ENCODE measurements at regions not wholly inside any gene's neighbourhood (a gene's known extent, or its start where the extent isn't known, plus 50 kb on each side); places are given as distances from the start of the nearest gene placed in this dataset.

DNA sequence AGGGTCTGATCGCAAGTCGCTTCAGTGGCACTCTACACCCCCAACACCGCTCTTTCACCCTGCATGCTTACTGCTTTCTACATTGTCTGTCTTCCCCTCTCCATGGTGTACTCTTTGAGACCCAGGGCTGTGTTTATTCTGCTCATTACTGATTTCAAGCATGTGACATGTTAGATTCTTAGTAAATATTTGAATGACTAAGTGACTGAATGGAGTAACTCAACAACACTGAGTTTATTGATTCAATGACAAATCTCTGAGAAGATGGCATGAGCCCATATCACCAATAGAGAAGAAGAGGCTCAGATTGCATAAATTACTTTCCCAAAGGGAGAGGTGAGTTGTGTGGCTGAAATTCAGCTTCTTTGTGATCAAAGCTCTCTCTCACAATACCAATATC, 89.7 kb upstream of the OSMR start:
- peaks cover 14% of the 10 kb centered on the region for H3K27me3 Mint-ChIP-seq (ENCODE audit: low read depth)
- H3K4me1 Mint-ChIP-seq (ENCODE audit: low read depth) = no peaks in the 10 kb centered on the region
- no peak for DNase-seq (ENCODE audit: low spot score)
- H3K36me3 Mint-ChIP-seq (ENCODE audit: low read depth) = no peaks in the 10 kb centered on the region
- no peaks in the 10 kb centered on the region for H3K9me3 Mint-ChIP-seq
- no peak overlapping the region for H3K4me3 Mint-ChIP-seq (ENCODE audit: low read depth)
- intact Hi-C loops (cut with micrococcal nuclease) = no loop called here
- no peak overlapping the region for H3K27ac Mint-ChIP-seq

DNA sequence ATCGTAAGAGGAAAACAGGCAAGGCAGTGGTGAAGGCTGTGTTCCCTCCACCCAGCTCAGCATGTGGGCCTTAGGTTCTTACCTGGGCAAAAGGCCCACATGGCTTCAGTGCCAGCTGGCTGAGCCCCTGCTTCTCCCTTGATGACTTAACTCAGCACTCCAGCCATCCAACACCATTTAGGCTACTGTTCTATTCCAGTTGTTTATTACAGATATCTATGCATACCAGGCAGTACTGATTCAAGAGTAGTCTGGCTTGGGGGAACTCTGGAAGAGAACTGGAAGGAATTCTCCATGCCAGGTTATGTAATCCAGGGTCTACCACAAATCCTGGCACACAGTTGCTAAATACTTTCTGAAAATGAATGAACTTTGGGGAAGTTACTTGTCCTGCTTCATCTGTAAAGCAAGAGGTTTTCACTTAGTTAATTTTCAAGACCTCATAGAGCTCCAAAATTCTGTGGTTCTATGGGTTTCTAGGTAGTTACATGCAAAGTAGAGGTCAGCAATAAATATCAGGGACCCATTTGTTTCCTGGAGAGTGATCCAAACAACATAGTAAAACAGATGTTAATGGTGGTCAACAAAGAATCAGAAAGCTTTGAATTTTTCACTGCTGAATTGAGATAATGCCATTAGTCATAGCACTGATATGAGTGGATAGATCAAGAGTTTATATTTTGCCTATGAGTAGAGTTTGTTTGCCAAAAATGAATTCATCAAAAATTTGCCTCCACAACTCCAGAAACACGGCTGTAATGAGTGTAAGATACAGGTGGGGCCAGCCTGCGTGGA, 88.2 kb upstream of the OSMR start:
- H3K9me3 Mint-ChIP-seq = no peaks in the 10 kb centered on the region
- intact Hi-C loops (cut with micrococcal nuclease) = no loop called here
- H3K4me1 Mint-ChIP-seq (ENCODE audit: low read depth) = no peaks in the 10 kb centered on the region

DNA sequence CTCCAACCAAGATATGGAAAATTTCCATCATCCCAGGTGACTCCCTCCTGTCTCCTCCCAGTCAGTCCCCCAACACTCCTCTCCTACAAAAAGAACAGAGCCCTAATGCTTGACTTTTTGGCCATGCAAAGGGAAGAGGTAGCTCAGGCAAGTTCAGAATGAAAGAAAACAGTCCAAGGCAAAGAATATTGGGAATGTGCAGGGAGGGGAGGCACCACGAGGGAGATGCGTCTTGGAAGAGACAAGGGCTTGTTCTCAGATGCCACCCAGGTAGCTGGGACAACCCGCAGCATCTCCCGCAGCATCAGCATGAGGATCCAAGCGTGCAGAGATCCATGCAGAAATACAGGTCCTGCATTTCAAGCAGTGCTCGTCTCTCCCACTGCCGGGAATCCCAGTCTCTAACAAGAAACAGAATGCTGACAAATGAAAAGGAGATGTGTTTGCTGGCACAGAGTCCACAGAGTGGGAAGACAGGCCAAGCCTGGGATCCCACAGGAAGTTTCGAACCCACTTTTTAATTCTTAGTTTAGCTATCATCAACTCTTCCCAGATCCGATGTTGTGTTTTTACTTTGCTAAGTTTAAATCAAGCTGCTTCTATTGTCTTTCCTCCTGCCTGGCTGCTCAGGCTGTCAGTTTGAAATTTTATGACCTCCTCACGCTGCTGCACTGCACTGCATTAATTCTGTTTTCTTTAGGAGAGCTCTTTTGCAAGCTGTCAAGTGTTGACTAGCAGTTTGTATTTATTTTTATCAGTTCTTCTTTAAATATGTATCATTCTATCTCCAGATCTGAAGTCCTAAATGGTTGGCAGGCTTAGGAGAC, 86.8 kb upstream of the OSMR start:
- Mint-ChIP-seq H3K4me1 (ENCODE audit: low read depth) (no peaks in the 10 kb centered on the region), H3K27me3 (ENCODE audit: low read depth) (peaks cover 16% of the 10 kb centered on the region), H3K36me3 (ENCODE audit: low read depth) (no peaks in the 10 kb centered on the region), H3K27ac (no peak overlapping the region), H3K9me3 (no peaks in the 10 kb centered on the region), H3K4me3 (ENCODE audit: low read depth) (no peak overlapping the region)
- no peak for DNase-seq (ENCODE audit: low spot score)
- intact Hi-C loops (cut with micrococcal nuclease) = no loop called here

More for the DNA sequence above, 88.2 kb upstream of the OSMR start:
- H3K4me3 Mint-ChIP-seq (ENCODE audit: low read depth) = no peak overlapping the region
- H3K27ac Mint-ChIP-seq = no peak overlapping the region
- no peaks in the 10 kb centered on the region for H3K36me3 Mint-ChIP-seq (ENCODE audit: low read depth)
- DNase-seq (ENCODE audit: low spot score) = no peak
- H3K27me3 Mint-ChIP-seq (ENCODE audit: low read depth) = peaks cover 15% of the 10 kb centered on the region

DNA sequence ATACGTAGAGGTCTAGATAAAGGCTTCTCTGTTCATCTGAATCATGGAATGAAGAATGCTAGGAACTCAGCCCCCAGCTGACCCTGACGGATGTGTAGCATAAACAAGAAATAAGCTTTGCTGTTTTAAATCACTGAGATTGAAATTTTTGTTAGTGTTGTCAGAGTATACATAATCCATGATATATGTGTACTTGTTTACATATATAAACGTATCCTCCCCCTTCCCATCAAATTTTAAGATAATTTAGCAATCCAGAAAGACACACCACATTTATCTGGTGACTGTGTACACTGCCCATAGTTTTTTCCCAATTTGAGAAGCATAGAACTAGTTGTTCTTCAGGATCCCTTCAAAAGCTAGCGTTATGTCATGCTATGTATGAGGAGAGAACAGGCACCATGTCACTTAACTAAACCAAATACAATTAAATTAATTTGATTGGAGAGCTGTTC, 80.8 kb upstream of the OSMR start:
- Mint-ChIP-seq H3K9me3 (peaks cover 9% of the 10 kb centered on the region), H3K27me3 (ENCODE audit: low read depth) (peaks cover 9% of the 10 kb centered on the region), H3K27ac (no peak overlapping the region), H3K4me3 (ENCODE audit: low read depth) (no peak overlapping the region), H3K36me3 (ENCODE audit: low read depth) (no peaks in the 10 kb centered on the region), H3K4me1 (ENCODE audit: low read depth) (no peaks in the 10 kb centered on the region)
- DNase-seq (ENCODE audit: low spot score) = no peak
- intact Hi-C loops (cut with micrococcal nuclease) = no loop called here

DNA sequence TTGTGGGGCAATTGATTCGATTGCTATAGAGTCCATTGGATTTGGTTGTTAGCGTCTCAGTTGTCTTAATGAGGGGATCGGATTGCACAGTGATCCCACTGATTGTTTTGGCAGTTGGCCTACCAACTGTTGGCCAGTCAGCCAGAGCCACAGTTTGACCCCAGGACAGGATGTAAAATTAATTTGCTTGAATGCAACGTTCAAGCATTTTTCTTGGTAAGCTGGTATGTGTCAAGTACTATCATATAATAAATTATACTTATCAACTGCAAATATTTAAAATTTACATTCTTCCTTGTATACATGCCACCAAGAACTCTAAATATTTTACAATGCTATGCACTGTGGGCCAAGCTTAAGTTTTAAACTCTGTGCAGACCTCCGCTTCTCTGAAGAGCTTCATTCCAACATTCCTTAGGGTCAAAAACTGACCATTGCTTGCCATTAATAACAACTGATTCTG, 80.4 kb upstream of the OSMR start:
- peaks cover 9% of the 10 kb centered on the region for H3K9me3 Mint-ChIP-seq
- no peak overlapping the region for H3K27ac Mint-ChIP-seq

DNA sequence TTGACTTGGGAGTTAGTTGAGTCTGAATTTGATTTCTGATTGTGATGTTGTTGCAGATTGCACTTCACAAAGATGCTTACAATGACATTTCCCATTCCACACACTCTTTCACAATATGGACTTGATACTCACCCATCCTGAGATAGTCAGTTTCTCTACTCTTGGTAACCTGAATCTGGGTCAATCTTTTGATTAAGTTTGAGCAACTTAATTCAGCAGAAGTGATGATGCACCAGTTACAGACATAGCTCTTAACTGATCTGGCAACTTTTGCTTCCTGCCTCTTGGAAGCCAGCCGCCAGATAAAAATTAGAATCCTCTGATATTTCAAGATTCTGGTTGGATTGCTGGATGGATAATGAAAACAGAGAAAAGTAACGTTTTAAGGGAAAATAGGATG, 79.7 kb upstream of the OSMR start:
- Mint-ChIP-seq H3K4me1 (ENCODE audit: low read depth) (no peaks in the 10 kb centered on the region), H3K9me3 (peaks cover 9% of the 10 kb centered on the region)

More for the DNA sequence above, 80.4 kb upstream of the OSMR start:
- H3K27me3 Mint-ChIP-seq (ENCODE audit: low read depth) = peaks cover 6% of the 10 kb centered on the region
- H3K4me3 Mint-ChIP-seq (ENCODE audit: low read depth) = no peak overlapping the region
- no peaks in the 10 kb centered on the region for H3K4me1 Mint-ChIP-seq (ENCODE audit: low read depth)
- DNase-seq (ENCODE audit: low spot score) = no peak
- no peaks in the 10 kb centered on the region for H3K36me3 Mint-ChIP-seq (ENCODE audit: low read depth)
- intact Hi-C loops (cut with micrococcal nuclease) = no loop called here

DNA sequence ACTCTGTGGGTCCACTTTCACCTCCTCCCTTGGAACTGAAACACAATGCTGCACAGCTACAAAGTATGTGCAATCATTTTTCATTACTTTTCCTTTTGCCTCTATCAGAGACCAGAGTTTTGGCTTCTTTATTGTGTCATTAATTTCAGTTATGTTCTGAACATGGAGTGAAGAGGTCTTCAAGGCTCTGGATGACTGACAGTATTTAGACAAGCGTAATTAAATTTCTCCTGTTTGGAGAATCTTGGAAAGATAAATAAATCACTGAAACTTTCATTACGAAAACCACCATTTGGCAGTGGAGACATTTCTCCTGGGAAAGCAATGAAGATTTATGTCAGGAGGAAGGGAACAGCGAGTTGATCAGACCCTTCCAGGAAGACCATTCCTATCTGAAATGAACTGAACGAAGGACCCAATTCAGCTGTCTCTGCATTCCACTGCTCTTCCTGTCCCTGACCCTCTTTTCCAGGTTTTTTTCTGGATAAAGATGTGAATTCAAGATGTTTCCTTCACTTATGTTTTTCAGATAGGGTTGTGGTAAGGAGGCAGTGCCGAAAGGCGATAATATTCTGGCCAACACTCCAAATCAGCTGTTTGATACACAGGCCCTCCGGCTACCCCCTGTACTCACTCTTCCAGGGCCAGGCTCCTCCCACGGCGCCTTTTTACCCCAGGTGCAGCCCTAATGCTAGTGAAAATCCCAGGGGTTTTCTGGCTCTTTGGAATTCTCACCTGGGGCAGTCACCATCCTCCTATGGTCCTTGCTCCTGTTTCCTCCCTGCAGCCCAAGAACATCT, 77.2 kb upstream of the OSMR start:
- Mint-ChIP-seq H3K36me3 (ENCODE audit: low read depth) (no peaks in the 10 kb centered on the region), H3K4me1 (ENCODE audit: low read depth) (no peaks in the 10 kb centered on the region), H3K4me3 (ENCODE audit: low read depth) (no peak overlapping the region), H3K27me3 (ENCODE audit: low read depth) (no peaks in the 10 kb centered on the region), H3K9me3 (peaks cover 9% of the 10 kb centered on the region), H3K27ac (no peak overlapping the region)
- intact Hi-C loops (cut with micrococcal nuclease) = no loop called here
- DNase-seq (ENCODE audit: low spot score) = no peak

More for the DNA sequence above, 79.7 kb upstream of the OSMR start:
- DNase-seq (ENCODE audit: low spot score) = no peak
- H3K36me3 Mint-ChIP-seq (ENCODE audit: low read depth) = no peaks in the 10 kb centered on the region
- no peak overlapping the region for H3K4me3 Mint-ChIP-seq (ENCODE audit: low read depth)
- H3K27me3 Mint-ChIP-seq (ENCODE audit: low read depth) = peaks cover 1% of the 10 kb centered on the region
- H3K27ac Mint-ChIP-seq = no peak overlapping the region
- intact Hi-C loops (cut with micrococcal nuclease) = no loop called here

DNA sequence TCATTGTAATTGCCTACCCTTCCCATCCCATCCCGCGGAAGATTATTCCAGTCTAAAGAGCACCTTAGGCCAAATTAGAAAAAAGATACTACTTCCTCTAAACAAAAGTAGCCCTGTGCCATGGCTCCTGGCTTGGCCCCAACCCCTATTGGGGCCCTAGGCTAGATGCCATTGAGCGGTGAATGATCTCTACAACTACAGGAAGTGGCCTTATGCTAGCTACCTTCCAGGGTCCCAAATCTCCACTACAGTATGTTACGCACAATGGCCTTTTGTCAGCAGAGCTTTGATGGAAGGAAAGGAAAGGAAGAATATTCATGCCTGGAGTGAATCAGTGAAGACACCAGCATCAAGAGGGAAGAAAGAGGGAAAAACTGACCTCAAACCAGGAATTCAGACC, 73.3 kb upstream of the OSMR start:
- intact Hi-C loops (cut with micrococcal nuclease) = no loop called here
- no peaks in the 10 kb centered on the region for H3K9me3 Mint-ChIP-seq
- H3K36me3 Mint-ChIP-seq (ENCODE audit: low read depth) = no peaks in the 10 kb centered on the region
- DNase-seq (ENCODE audit: low spot score) = no peak
- no peak overlapping the region for H3K27ac Mint-ChIP-seq
- no peaks in the 10 kb centered on the region for H3K4me1 Mint-ChIP-seq (ENCODE audit: low read depth)
- H3K4me3 Mint-ChIP-seq (ENCODE audit: low read depth) = no peak overlapping the region
- H3K27me3 Mint-ChIP-seq (ENCODE audit: low read depth) = no peaks in the 10 kb centered on the region

DNA sequence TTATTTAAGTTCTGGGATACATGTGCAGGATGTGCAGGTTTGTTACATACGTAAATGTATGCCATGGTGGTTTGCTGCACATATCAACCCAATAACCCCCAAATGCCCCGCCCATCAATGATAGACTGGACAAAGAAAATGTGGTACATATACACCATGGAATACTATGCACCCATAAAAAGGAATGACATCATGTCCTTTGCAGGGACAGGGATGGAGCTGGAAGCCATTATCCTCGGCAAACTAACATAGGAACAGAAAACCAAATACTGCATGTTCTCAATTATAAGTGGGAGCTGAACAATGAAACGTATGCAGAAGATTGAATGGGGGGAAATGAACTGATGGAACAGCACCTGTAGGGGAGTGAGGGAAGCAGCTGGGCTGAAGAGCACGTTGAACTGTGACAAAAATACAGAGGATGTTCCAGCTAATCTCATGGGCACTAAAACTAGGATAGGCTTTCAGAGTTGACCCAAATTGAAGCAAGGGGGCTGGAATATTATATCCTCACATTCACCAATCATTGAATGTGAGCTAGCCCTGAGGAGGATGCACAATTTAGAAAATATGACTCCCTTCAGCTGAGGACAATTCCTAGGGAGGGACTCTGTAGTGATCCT, 70.5 kb upstream of the OSMR start:
- Mint-ChIP-seq H3K4me1 (ENCODE audit: low read depth) (no peaks in the 10 kb centered on the region), H3K4me3 (ENCODE audit: low read depth) (no peak overlapping the region), H3K27ac (no peak overlapping the region), H3K27me3 (ENCODE audit: low read depth) (no peaks in the 10 kb centered on the region), H3K9me3 (no peaks in the 10 kb centered on the region), H3K36me3 (ENCODE audit: low read depth) (no peaks in the 10 kb centered on the region)
- intact Hi-C loops (cut with micrococcal nuclease) = no loop called here
- DNase-seq (ENCODE audit: low spot score) = no peak

DNA sequence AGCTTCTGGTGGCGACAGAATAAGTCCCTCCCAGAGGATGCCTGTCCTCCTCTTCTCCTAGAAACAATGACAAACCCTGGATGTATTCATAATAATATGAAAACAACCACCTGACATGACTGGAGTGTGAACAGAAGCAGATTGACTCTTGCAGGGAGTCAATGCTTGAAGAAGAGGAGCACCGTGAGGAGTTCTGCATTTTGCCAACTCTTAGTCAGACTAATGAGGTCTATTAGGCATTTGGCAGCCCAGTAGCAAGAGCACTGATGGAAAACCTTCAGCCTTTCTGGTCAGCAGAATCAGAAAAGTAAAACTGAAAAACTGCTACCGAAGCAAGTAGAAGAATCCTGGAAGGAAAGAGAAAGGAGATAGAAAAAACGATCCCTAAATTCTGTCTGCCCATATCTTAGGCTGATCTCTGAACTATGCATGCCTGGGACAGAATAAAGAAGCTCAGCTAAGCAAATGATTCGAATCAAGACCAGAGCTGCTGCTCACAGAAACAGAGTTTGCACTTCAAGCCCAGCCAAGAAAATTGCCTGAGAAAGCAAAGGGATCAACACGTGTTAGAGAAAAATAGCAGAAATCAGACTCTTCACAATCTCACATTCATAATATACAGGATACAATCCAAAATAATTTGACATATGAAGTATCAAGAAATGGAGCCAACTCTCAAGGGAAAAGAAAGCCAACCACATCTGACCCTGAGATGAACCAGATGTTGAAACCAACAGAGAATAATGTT, 69.5 kb upstream of the OSMR start:
- Mint-ChIP-seq H3K4me1 (ENCODE audit: low read depth) (no peaks in the 10 kb centered on the region), H3K36me3 (ENCODE audit: low read depth) (no peaks in the 10 kb centered on the region), H3K9me3 (no peaks in the 10 kb centered on the region), H3K4me3 (ENCODE audit: low read depth) (no peak overlapping the region), H3K27me3 (ENCODE audit: low read depth) (peaks cover 3% of the 10 kb centered on the region), H3K27ac (no peak overlapping the region)
- intact Hi-C loops (cut with micrococcal nuclease) = no loop called here
- no peak for DNase-seq (ENCODE audit: low spot score)

DNA sequence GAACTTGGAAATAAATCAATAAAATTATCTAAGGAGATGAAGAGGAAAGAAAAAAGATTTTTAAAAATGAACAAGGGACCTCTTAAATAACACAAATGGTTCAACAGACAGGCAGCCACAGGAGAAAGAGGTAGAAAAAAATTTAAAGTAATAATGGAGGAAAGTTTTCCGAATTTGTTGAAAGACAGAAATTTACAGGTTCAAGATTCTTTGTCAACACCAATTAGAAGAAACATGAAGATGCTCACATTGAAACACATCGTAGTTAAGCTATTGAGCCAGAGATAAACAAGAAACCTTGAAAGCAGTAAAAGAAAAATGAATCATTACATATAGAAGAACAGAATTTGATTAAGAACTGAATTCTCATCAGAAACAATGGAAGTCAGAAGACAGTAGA, 68.7 kb upstream of the OSMR start:
- intact Hi-C loops (cut with micrococcal nuclease) = no loop called here
- peaks cover 3% of the 10 kb centered on the region for H3K27me3 Mint-ChIP-seq (ENCODE audit: low read depth)
- DNase-seq (ENCODE audit: low spot score) = no peak
- no peaks in the 10 kb centered on the region for H3K9me3 Mint-ChIP-seq
- H3K4me3 Mint-ChIP-seq (ENCODE audit: low read depth) = no peak overlapping the region
- H3K27ac Mint-ChIP-seq = no peak overlapping the region
- H3K4me1 Mint-ChIP-seq (ENCODE audit: low read depth) = no peaks in the 10 kb centered on the region
- no peaks in the 10 kb centered on the region for H3K36me3 Mint-ChIP-seq (ENCODE audit: low read depth)

DNA sequence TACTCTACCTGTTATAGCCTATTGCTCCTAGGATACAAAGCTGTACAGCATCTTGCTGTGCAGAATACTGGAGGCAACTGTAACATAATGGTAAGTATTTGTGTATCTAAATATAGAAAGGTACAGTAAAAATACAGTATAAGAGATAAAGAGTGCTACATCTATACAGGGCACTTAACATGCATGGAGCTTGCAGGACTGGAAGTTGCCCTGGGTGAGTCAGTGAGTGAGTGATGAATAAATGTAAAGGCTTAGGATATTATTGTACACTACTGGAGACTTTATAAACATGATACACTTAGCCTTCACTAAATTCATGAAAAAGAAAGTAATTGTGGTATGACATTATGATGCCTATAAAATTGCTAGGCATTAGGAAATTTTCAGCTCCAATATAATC, 65.5 kb upstream of the OSMR start:
- intact Hi-C loops (cut with micrococcal nuclease) = no loop called here
- no peak for DNase-seq (ENCODE audit: low spot score)
- Mint-ChIP-seq H3K4me1 (ENCODE audit: low read depth) (no peaks in the 10 kb centered on the region), H3K27ac (no peak overlapping the region), H3K9me3 (no peaks in the 10 kb centered on the region), H3K36me3 (ENCODE audit: low read depth) (no peaks in the 10 kb centered on the region), H3K4me3 (ENCODE audit: low read depth) (no peak overlapping the region), H3K27me3 (ENCODE audit: low read depth) (peaks cover 3% of the 10 kb centered on the region)
